ENCODE measurements at regions not wholly inside any gene's neighbourhood (a gene's known extent, or its start where the extent isn't known, plus 50 kb on each side); places are given as distances from the start of the nearest gene placed in this dataset.

GRCh38 chr2:66036948-66037347 is 398.0 kb upstream of the MEIS1 start:
- TF ChIP-seq POLR2A (IDR thresholded peaks at IDR 0.05): no peak
- TF ChIP-seq, protein P1, sequence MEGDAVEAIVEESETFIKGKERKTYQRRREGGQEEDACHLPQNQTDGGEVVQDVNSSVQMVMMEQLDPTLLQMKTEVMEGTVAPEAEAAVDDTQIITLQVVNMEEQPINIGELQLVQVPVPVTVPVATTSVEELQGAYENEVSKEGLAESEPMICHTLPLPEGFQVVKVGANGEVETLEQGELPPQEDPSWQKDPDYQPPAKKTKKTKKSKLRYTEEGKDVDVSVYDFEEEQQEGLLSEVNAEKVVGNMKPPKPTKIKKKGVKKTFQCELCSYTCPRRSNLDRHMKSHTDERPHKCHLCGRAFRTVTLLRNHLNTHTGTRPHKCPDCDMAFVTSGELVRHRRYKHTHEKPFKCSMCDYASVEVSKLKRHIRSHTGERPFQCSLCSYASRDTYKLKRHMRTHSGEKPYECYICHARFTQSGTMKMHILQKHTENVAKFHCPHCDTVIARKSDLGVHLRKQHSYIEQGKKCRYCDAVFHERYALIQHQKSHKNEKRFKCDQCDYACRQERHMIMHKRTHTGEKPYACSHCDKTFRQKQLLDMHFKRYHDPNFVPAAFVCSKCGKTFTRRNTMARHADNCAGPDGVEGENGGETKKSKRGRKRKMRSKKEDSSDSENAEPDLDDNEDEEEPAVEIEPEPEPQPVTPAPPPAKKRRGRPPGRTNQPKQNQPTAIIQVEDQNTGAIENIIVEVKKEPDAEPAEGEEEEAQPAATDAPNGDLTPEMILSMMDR (IDR thresholded peaks at IDR 0.05): no peak
